PC-9 (cell line): ENCODE measurements at regions not wholly inside any gene's neighbourhood (a gene's known extent, or its start where the extent isn't known, plus 50 kb on each side); places are given as distances from the start of the nearest gene placed in this dataset.

Experiments used
- BruUV-seq: library from RNA; stranded (reverse); fragments of 400-500 nt; replicated peaks from 2 replicates; lab custom pipeline; 2021; lab: Mats Ljungman, UMichigan
- CTCF ChIA-PET: fragments of 300-600 bp; sonication (Branson Sonifier 250); formaldehyde crosslinking; loops from one replicate; lab custom pipeline; 2022; ENCODE audit warnings: antibody characterized with exemption; lab: Charles Lee
- POLR2A ChIA-PET: fragments of 300-600 bp; sonication (Branson Sonifier 250); formaldehyde crosslinking; loops from one replicate; lab custom pipeline; 2022; ENCODE audit warnings: antibody characterized with exemption; ENCODE audit not compliant: unreplicated experiment; lab: Charles Lee
- DNase-seq, 2 experiments: peaks; one replicate each; pipeline versions ENCODE4 v3.0.0 to v3.0.0-alpha.2; 2015 to 2022; ENCODE audit warnings: mixed read lengths in 1 of 2
- H2AFZ ChIP-seq: fragments of 200-600 bp; sonication (generic); 2 replicates; pipeline ENCODE4 v1.8.1; 2017; ENCODE audit warnings: antibody characterized with exemption
- H3F3A ChIP-seq: fragments of 200-600 bp; sonication (generic); 2 replicates; pipeline ENCODE4 v1.8.1; 2017; ENCODE audit warnings: antibody characterized with exemption, mild to moderate bottlenecking, low read depth; ENCODE audit not compliant: insufficient read depth
- H3K27ac ChIP-seq: fragments of 200-600 bp; sonication (generic); 2 replicates; pipeline ENCODE4 v1.6.1; 2016; ENCODE audit warnings: mixed run types
- H3K27me3 ChIP-seq: fragments of 200-600 bp; sonication (generic); 2 replicates; pipeline ENCODE4 v1.6.1; 2016; ENCODE audit warnings: low read depth, mixed run types; ENCODE audit not compliant: insufficient read depth
- H3K36me3 ChIP-seq: fragments of 200-600 bp; sonication (generic); 2 replicates; pipeline ENCODE4 v1.6.1; 2016; ENCODE audit warnings: low read depth, mixed run types
- H3K4me1 ChIP-seq: fragments of 200-600 bp; sonication (generic); replicated peaks from 2 replicates; pipeline ENCODE4 v1.6.1; 2016; ENCODE audit warnings: mixed run types; ENCODE audit not compliant: insufficient read depth
- H3K4me2 ChIP-seq: fragments of 200-600 bp; sonication (generic); 2 replicates; pipeline ENCODE4 v1.6.1; 2017; ENCODE audit warnings: mixed run types
- H3K4me3 ChIP-seq: fragments of 200-600 bp; sonication (generic); 2 replicates; pipeline ENCODE4 v1.6.1; 2016; ENCODE audit warnings: mixed run types
- H3K79me2 ChIP-seq: fragments of 200-600 bp; sonication (generic); 2 replicates; pipeline ENCODE4 v1.6.1; 2017; ENCODE audit warnings: low read depth, mixed run types
- H3K9me2 ChIP-seq: fragments of 200-600 bp; sonication (generic); 2 replicates; pipeline ENCODE4 v1.8.1; 2017; ENCODE audit warnings: mild to moderate bottlenecking; ENCODE audit not compliant: insufficient read depth
- H3K9me3 ChIP-seq: fragments of 200-600 bp; sonication (generic); 2 replicates; pipeline ENCODE4 v1.8.1; 2016; ENCODE audit warnings: low read depth; ENCODE audit not compliant: insufficient read depth
- H4K20me1 ChIP-seq: fragments of 200-600 bp; sonication (generic); 2 replicates; pipeline ENCODE4 v1.8.1; 2017; ENCODE audit not compliant: insufficient read depth
- EZH2 ChIP-seq: fragments of 200-600 bp; sonication (generic); IDR thresholded peaks from 2 replicates; pipeline ENCODE4 v1.8.0; 2017; ENCODE audit warnings: antibody characterized with exemption, low read depth
- intact Hi-C: fragments of 100-400 bp; cut with micrococcal nuclease; formaldehyde crosslinking; loops from one replicate; pipeline ENCODE4 v1.10.0; 2022; ENCODE audit not compliant: unreplicated experiment
- TF ChIP-seq, protein P1 (sequence below): fragments of 200-600 bp; sonication (generic); conservative IDR thresholded peaks from 2 replicates; pipeline ENCODE4 v1.6.1; 2017; ENCODE audit warnings: mixed run types, antibody characterized with exemption, mild to moderate bottlenecking, moderate library complexity

DNA sequence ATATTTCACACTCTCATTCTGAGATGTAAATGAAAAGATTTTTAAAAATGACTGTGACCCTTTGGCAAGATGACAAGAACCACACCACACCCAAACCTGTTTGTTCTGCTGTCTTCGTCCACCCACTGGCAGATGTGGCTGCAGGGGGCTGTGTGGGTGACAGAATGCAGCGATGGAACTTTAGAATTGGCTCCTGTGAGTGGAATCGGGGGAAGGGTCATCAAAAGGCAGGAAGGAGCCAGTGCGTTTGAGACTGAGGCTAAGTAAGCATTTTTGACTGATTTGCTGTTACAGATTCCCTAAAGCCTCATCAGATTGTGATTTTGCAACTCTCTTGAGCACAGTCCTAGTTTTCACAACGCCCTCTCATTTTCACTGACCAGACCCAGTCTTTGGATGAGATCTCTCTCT is 111.2 kb upstream of the ADGRL2 start:
- peak overlapping the region; percentile 33 for H3K4me3 ChIP-seq
- DNase-seq = peak; percentile 75 to 93
- peak overlapping the region; percentile 75 for H3K4me2 ChIP-seq
- no peaks in the 10 kb centered on the region for H3K9me2 ChIP-seq
- POLR2A ChIA-PET = no interaction called here
- CTCF ChIA-PET = no interaction called here
- no peaks in the 10 kb centered on the region for H4K20me1 ChIP-seq
- peaks cover 27% of the 10 kb centered on the region for H3F3A ChIP-seq
- H2AFZ ChIP-seq = peak overlapping the region; percentile 59
- no peaks in the 10 kb centered on the region for H3K27me3 ChIP-seq
- 0 out of 2 replicates have a peak, but pooled peaks cover 2% of the 10 kb centered on the region for H3K36me3 ChIP-seq
- H3K9me3 ChIP-seq = peaks cover 18% of the 10 kb centered on the region
- peak overlapping the region; percentile 95 for H3K27ac ChIP-seq
- TF ChIP-seq, protein P1, sequence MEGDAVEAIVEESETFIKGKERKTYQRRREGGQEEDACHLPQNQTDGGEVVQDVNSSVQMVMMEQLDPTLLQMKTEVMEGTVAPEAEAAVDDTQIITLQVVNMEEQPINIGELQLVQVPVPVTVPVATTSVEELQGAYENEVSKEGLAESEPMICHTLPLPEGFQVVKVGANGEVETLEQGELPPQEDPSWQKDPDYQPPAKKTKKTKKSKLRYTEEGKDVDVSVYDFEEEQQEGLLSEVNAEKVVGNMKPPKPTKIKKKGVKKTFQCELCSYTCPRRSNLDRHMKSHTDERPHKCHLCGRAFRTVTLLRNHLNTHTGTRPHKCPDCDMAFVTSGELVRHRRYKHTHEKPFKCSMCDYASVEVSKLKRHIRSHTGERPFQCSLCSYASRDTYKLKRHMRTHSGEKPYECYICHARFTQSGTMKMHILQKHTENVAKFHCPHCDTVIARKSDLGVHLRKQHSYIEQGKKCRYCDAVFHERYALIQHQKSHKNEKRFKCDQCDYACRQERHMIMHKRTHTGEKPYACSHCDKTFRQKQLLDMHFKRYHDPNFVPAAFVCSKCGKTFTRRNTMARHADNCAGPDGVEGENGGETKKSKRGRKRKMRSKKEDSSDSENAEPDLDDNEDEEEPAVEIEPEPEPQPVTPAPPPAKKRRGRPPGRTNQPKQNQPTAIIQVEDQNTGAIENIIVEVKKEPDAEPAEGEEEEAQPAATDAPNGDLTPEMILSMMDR = no peak
- no peak for TF ChIP-seq EZH2
- BruUV-seq = no TSS peak
- peaks cover 44% of the 10 kb centered on the region for H3K4me1 ChIP-seq
- no peaks in the 10 kb centered on the region for H3K79me2 ChIP-seq
- intact Hi-C loops = loop anchor here (2.0 to 10.0 kb wide), 3 partner anchors 111 to 515 kb away; partner anchors contain the start of gene ADGRL2

DNA sequence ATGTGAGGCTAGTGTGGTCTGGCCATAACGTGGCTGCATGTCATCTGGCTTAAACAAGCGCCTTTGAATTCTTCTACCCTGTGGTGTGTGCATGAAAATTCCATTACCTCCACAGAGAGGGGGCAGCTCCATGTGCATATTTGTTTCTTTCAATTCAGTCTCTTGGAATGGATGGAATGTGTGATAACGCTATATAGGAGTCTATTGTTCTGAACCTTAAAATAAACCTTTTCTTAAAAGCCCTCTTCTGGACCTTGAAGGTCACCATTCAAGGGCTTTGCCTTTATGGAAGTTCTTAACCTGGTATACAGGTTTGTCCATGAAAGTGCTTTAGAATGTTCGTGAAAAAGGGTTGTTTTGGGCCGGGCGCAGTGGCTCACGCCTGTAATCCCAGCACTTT is 118.2 kb upstream of the ADGRL2 start:
- peak; percentile 52 to 94 for DNase-seq
- Histone ChIP-seq H3K27me3 (no peaks in the 10 kb centered on the region), H3K9me3 (peaks cover 8% of the 10 kb centered on the region), H3K4me3 (peak overlapping the region; percentile 33; the same call in 1 of the 2 replicates), H3K27ac (peak overlapping the region; percentile 98), H3K4me1 (peaks cover 57% of the 10 kb centered on the region), H4K20me1 (no peaks in the 10 kb centered on the region), H3K79me2 (no peaks in the 10 kb centered on the region), H2AFZ (0 out of 2 replicates have a peak overlapping the region, but pooled peaks have one; percentile 11), H3K4me2 (peak overlapping the region; percentile 78), H3F3A (peaks cover 39% of the 10 kb centered on the region), H3K36me3 (0 out of 2 replicates have a peak, but pooled peaks cover 4% of the 10 kb centered on the region), H3K9me2 (no peaks in the 10 kb centered on the region)
- intact Hi-C loops = loop anchor here (1.0 to 10.0 kb wide), 2 partner anchors 17 to 508 kb away; no protein-coding TSS in a partner anchor
- POLR2A ChIA-PET = no interaction called here
- no TSS peak for BruUV-seq
- CTCF ChIA-PET = no interaction called here
- no peak for TF ChIP-seq EZH2
- TF ChIP-seq, protein P1 = no peak

DNA sequence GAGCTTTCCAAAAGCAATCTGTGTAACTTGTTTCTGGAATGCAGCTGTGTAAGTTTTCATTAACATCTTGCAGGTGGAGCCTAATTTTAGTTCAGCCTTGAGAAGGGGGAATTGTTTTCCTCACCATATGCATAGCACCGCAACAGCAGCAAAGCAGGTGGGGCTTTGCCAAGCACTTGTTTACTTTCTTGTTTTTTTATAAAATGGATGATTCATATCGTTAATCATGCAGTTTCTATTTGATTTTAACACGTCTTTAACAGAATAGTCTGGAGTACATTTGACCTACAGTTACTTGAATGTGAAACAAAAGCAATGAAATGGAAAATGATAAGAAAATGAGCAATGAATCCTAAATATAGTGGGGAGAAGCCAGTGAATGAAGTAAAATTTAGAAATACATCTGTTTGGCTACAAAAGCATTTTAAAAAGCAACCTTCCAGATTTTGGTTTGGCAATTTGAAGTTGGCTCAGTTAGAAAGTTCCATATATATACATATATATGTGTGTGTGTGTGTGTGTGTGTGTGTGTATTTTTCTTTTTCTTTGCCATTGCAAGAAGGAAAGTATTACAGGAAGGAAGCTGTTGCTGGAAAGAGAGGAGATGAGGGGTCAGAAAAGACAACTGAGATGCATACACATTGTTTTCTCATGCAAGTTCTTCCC is 119.0 kb upstream of the ADGRL2 start:
- no peak overlapping the region for H2AFZ ChIP-seq
- H4K20me1 ChIP-seq = no peaks in the 10 kb centered on the region
- peak overlapping the region; percentile 78 for H3K4me2 ChIP-seq
- no peaks in the 10 kb centered on the region for H3K27me3 ChIP-seq
- H3K4me3 ChIP-seq = peak overlapping the region; percentile 38; the same call in 1 of the 2 replicates
- intact Hi-C loops = loop anchor here (1.0 to 10.0 kb wide), 3 partner anchors 18 to 507 kb away; partner anchors contain the start of gene ADGRL2
- no peaks in the 10 kb centered on the region for H3K79me2 ChIP-seq
- ChIA-PET POLR2A (interaction anchor here (0.6 kb wide), 1 partner anchor 33 kb away, joined by 7 read pairs; no protein-coding TSS in a partner anchor), CTCF (interaction anchor here (0.6 kb wide), 1 partner anchor 14 kb away, joined by 3 read pairs; no protein-coding TSS in a partner anchor)
- peak overlapping the region; percentile 98 for H3K27ac ChIP-seq
- H3K9me3 ChIP-seq = peaks cover 3% of the 10 kb centered on the region; the same call in 1 of the 2 replicates
- peaks cover 57% of the 10 kb centered on the region for H3K4me1 ChIP-seq
- H3F3A ChIP-seq = peaks cover 39% of the 10 kb centered on the region
- TF ChIP-seq, protein P1 = no peak
- TF ChIP-seq EZH2 = no peak
- no TSS peak for BruUV-seq
- 0 out of 2 replicates have a peak, but pooled peaks cover 4% of the 10 kb centered on the region for H3K36me3 ChIP-seq
- DNase-seq = peak; percentile 68 to 100
- H3K9me2 ChIP-seq = no peaks in the 10 kb centered on the region
